Middle frontal gyrus (tissue), 1 donor: ENCODE measurements at regions not wholly inside any gene's neighbourhood (a gene's known extent, or its start where the extent isn't known, plus 50 kb on each side); places are given as distances from the start of the nearest gene placed in this dataset.
"Not testable (repeated sequence)": the region's sequence is repeated elsewhere in the genome, so short reads cannot be mapped to it uniquely, and the experiment has no call there.

ENCODE experiments used
- DNase-seq: peaks from one replicate; pipeline ENCODE4 v3.0.0-alpha.2; 2015; ENCODE audit warnings: low spot score; ENCODE audit errors: extremely low spot score

- DNase-seq: no peak
These were observed 118.7 kb downstream of the BEND2 start for GRCh38 chrX:18102006-18102405.

GRCh38 chrX:18101087-18101486 lies 119.6 kb downstream of the BEND2 start:
- no peak for DNase-seq

GRCh38 chrX:18099745-18100144 lies 120.9 kb downstream of the BEND2 start:
- DNase-seq: no peak

- DNase-seq: no peak
These were observed 121.9 kb downstream of the BEND2 start for GRCh38 chrX:18098763-18099162.

GRCh38 chrX:18076434-18076833 lies 144.3 kb downstream of the BEND2 start:
- no peak for DNase-seq

GRCh38 chrX:18075603-18076002 lies 145.1 kb downstream of the BEND2 start:
- DNase-seq: no peak

GRCh38 chrX:18068045-18068444 lies 152.6 kb downstream of the BEND2 start:
- not testable (repeated sequence) for DNase-seq

- DNase-seq: no peak
These were observed 154.7 kb downstream of the BEND2 start for GRCh38 chrX:18065956-18066355.

- DNase-seq: no peak
These were observed 169.0 kb downstream of the BEND2 start for GRCh38 chrX:18051690-18052089.

- DNase-seq: no peak
These were observed 173.2 kb downstream of the BEND2 start for GRCh38 chrX:18047491-18047890.

GRCh38 chrX:18045436-18045835 lies 175.2 kb downstream of the BEND2 start:
- DNase-seq: no peak

- no peak for DNase-seq
These were observed 177.9 kb downstream of the BEND2 start for GRCh38 chrX:18042776-18043175.

- no peak for DNase-seq
These were observed 179.0 kb downstream of the BEND2 start for GRCh38 chrX:18041656-18042055.

GRCh38 chrX:18039023-18039422 lies 177.9 kb upstream of the RAI2 start:
- no peak for DNase-seq

GRCh38 chrX:18036394-18036793 lies 175.3 kb upstream of the RAI2 start:
- DNase-seq: no peak

GRCh38 chrX:18034945-18035344 lies 173.8 kb upstream of the RAI2 start:
- no peak for DNase-seq

- no peak for DNase-seq
These were observed 173.4 kb upstream of the RAI2 start for GRCh38 chrX:18034504-18034903.

GRCh38 chrX:18032486-18033221 lies 171.6 kb upstream of the RAI2 start:
- DNase-seq: no peak

GRCh38 chrX:18031726-18032375 lies 170.8 kb upstream of the RAI2 start:
- no peak for DNase-seq

- DNase-seq: not testable (repeated sequence)
These were observed 169.6 kb upstream of the RAI2 start for GRCh38 chrX:18030656-18031055.

- DNase-seq: no peak
These were observed 165.1 kb upstream of the RAI2 start for GRCh38 chrX:18026166-18026565.

GRCh38 chrX:18017411-18017810 lies 156.3 kb upstream of the RAI2 start:
- DNase-seq: no peak

GRCh38 chrX:18016941-18017340 lies 155.8 kb upstream of the RAI2 start:
- DNase-seq: no peak
